ENCODE measurements at regions not wholly inside any gene's neighbourhood (a gene's known extent, or its start where the extent isn't known, plus 50 kb on each side); places are given as distances from the start of the nearest gene placed in this dataset.
"Not testable (repeated sequence)": the region's sequence is repeated elsewhere in the genome, so short reads cannot be mapped to it uniquely, and the experiment has no call there.

DNA sequence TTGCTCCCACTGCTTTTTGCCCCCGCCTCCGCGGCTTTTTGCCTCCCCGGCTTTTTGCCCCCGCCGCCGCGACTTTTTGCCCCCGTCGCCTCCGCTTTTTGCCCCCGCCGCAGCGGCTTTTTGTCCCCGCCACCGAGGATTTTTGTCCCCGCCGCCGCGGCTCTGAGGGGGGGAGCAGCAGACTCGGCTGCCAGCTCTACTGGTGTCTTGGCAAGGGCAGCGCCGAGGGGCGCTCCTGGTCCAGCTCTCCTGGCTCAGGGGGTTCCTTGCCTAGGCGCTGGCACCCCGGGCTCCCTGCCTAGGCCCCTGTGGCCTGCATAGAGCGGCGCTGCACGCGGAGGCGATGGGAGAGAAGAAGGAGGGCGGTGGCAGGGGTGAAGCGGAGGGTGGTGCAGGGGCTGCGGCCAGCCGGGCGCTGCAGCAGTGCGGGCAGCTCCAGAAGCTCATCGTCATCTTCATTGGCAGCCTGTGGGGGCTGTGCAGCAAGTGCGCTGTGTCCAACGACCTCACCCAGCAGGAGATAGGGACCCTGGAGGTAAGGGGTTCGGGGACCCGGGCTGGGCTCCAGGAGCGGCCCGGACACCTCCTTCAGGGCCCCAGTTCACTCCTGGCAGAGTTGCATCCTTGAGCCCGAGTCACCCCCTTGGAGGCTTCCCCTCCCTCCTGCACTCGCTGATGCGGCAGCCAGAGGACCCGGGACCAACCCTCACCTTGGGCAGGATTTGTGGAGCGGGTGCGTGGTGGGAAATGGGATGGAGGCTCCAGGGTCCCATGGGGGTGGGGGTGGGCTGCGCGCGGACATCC, 642.4 kb downstream of the GOLGA6L6 start:
- TF ChIP-seq, protein P1, sequence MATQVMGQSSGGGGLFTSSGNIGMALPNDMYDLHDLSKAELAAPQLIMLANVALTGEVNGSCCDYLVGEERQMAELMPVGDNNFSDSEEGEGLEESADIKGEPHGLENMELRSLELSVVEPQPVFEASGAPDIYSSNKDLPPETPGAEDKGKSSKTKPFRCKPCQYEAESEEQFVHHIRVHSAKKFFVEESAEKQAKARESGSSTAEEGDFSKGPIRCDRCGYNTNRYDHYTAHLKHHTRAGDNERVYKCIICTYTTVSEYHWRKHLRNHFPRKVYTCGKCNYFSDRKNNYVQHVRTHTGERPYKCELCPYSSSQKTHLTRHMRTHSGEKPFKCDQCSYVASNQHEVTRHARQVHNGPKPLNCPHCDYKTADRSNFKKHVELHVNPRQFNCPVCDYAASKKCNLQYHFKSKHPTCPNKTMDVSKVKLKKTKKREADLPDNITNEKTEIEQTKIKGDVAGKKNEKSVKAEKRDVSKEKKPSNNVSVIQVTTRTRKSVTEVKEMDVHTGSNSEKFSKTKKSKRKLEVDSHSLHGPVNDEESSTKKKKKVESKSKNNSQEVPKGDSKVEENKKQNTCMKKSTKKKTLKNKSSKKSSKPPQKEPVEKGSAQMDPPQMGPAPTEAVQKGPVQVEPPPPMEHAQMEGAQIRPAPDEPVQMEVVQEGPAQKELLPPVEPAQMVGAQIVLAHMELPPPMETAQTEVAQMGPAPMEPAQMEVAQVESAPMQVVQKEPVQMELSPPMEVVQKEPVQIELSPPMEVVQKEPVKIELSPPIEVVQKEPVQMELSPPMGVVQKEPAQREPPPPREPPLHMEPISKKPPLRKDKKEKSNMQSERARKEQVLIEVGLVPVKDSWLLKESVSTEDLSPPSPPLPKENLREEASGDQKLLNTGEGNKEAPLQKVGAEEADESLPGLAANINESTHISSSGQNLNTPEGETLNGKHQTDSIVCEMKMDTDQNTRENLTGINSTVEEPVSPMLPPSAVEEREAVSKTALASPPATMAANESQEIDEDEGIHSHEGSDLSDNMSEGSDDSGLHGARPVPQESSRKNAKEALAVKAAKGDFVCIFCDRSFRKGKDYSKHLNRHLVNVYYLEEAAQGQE (IDR thresholded peaks at IDR 0.05; ENCODE audit: insufficient read depth in 1 of 2, low read depth in 2 of 2, low read length in 1 of 2), result no peak
- TF ChIP-seq, protein P2, sequence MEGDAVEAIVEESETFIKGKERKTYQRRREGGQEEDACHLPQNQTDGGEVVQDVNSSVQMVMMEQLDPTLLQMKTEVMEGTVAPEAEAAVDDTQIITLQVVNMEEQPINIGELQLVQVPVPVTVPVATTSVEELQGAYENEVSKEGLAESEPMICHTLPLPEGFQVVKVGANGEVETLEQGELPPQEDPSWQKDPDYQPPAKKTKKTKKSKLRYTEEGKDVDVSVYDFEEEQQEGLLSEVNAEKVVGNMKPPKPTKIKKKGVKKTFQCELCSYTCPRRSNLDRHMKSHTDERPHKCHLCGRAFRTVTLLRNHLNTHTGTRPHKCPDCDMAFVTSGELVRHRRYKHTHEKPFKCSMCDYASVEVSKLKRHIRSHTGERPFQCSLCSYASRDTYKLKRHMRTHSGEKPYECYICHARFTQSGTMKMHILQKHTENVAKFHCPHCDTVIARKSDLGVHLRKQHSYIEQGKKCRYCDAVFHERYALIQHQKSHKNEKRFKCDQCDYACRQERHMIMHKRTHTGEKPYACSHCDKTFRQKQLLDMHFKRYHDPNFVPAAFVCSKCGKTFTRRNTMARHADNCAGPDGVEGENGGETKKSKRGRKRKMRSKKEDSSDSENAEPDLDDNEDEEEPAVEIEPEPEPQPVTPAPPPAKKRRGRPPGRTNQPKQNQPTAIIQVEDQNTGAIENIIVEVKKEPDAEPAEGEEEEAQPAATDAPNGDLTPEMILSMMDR (IDR thresholded peaks at IDR 0.05), result no peak
- no peak for TF ChIP-seq POLR2AphosphoS5 (IDR thresholded peaks at IDR 0.05; ENCODE audit: low read depth, low read length)
- no peak for TF ChIP-seq SIN3A (IDR thresholded peaks at IDR 0.05; ENCODE audit: borderline replicate concordance, insufficient read depth, low read depth, low read length)
- TF ChIP-seq TCF7L2 (IDR thresholded peaks at IDR 0.05; ENCODE audit: low read depth, low read length), result no peak

DNA sequence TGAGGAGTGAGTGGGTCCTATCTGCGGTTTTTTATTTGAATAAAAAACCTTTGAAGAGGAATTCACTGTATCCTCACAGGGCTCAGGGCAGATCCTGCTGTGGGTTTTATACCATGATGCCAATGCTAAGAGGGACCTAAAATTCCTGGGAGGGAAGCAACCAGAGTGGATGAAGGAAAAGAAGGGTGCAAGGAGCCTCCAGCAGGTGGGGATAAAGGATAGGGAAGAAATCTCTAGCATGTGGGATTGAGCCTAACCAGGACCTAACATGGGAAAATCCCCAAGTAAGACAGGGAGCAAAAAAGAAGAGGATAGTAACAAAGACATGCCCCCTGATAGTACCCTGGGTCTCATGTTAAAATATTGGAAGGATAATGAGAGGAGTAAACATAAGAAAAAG, 652.8 kb downstream of the GOLGA6L6 start:
- intact Hi-C loops (cut with micrococcal nuclease; ENCODE audit: unreplicated experiment); H3K27ac ChIP-seq (ENCODE audit: low read length); ATAC-seq; POLR2A ChIA-PET; H3K4me1 ChIP-seq (ENCODE audit: control insufficient read depth, insufficient read depth, low read length); H3K27me3 ChIP-seq (ENCODE audit: control insufficient read depth, insufficient read depth, low read length); in situ Hi-C loops (cut with HindIII; ENCODE audit: low pct_unique_long_range_greater_than_20kb, low sequenced_read_pairs); BruUV-seq (replicated peaks); H3K4me3 ChIP-seq (ENCODE audit: low read depth in 2 of 2, low read length in 2 of 2); H3K36me3 ChIP-seq (ENCODE audit: control insufficient read depth, insufficient read depth, low read length); CTCF ChIA-PET; H3K9me3 ChIP-seq (ENCODE audit: control insufficient read depth, insufficient read depth, low read depth, low read length); DNase-seq (ENCODE audit: low read depth, low spot score): not testable (repeated sequence)
- TF ChIP-seq, protein P2 (IDR thresholded peaks at IDR 0.05), result peak; percentile 32; the same call in 1 of the 2 replicates

More for the DNA sequence above, 642.4 kb downstream of the GOLGA6L6 start:
- no peaks in the 10 kb centered on the region for H3K27me3 ChIP-seq (ENCODE audit: control insufficient read depth, insufficient read depth, low read length)
- ChIA-PET CTCF (no interaction called here), POLR2A (no interaction called here)
- no TSS peak for BruUV-seq (replicated peaks)
- no peak overlapping the region for H3K27ac ChIP-seq (ENCODE audit: low read length)
- H3K9me3 ChIP-seq (ENCODE audit: control insufficient read depth, insufficient read depth, low read depth, low read length), result no peaks in the 10 kb centered on the region
- intact Hi-C loops (cut with micrococcal nuclease; ENCODE audit: unreplicated experiment) (no loop called here), in situ Hi-C loops (cut with HindIII; ENCODE audit: low pct_unique_long_range_greater_than_20kb, low sequenced_read_pairs) (no loop called here)
- ATAC-seq, result no peak
- no peak for DNase-seq (ENCODE audit: low read depth, low spot score)
- H3K36me3 ChIP-seq (ENCODE audit: control insufficient read depth, insufficient read depth, low read length), result no peaks in the 10 kb centered on the region
- H3K4me3 ChIP-seq (ENCODE audit: low read depth in 2 of 2, low read length in 2 of 2), result no peak overlapping the region
- H3K4me1 ChIP-seq (ENCODE audit: control insufficient read depth, insufficient read depth, low read length), result no peaks in the 10 kb centered on the region

DNA sequence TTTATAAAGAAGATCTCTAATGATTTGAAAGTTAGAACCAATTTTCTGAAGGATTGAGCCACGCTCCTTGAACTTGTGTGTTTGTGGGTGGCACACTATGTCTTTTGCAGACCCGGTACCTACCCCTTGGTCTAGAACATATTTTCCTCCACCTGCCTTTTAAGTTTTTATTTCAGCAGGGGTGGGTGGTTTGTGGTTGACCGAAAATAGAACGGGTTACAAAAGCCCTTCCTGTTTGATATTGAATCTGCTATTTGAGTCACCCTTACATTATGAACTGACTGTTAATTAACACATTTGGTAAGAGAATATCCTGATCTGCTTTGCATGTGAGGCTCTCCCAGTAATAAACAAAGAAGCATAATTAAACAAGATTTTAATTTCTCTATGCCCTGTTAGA, 697.5 kb downstream of the GOLGA6L6 start:
- H3K27me3 ChIP-seq (ENCODE audit: control insufficient read depth, insufficient read depth, low read length); H3K9me3 ChIP-seq (ENCODE audit: control insufficient read depth, insufficient read depth, low read depth, low read length); DNase-seq (ENCODE audit: low read depth, low spot score); H3K27ac ChIP-seq (ENCODE audit: low read length); CTCF ChIA-PET; intact Hi-C loops (cut with micrococcal nuclease; ENCODE audit: unreplicated experiment); H3K36me3 ChIP-seq (ENCODE audit: control insufficient read depth, insufficient read depth, low read length); H3K4me1 ChIP-seq (ENCODE audit: control insufficient read depth, insufficient read depth, low read length); H3K4me3 ChIP-seq (ENCODE audit: low read depth in 2 of 2, low read length in 2 of 2); BruUV-seq (replicated peaks); POLR2A ChIA-PET; ATAC-seq; in situ Hi-C loops (cut with HindIII; ENCODE audit: low pct_unique_long_range_greater_than_20kb, low sequenced_read_pairs): not testable (repeated sequence)

All from Panc1 (cell line).